ENCODE measurements at regions not wholly inside any gene's neighbourhood (a gene's known extent, or its start where the extent isn't known, plus 50 kb on each side); places are given as distances from the start of the nearest gene placed in this dataset.
"Not testable (repeated sequence)": the region's sequence is repeated elsewhere in the genome, so short reads cannot be mapped to it uniquely, and the experiment has no call there.

DNA sequence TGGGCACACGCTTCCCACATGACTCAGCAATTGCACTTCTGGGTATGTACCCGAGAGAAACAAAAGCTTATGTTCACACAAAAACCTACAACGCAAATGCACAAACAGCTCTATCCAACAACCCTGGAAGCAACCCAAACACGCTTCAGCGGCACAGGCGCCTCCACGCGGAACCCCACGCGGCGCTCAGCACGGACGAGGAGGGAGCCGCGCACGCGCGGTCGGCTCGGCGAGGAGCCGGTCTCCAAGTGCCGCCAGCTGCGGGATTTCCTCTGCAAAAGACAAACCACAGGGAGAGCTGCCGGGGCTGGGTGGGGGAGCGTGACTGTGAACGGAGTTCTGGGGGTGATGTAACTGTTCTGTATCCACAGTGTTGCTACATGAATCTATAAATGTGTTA is 81.2 kb downstream of the OR4F16 start:
- not testable (repeated sequence) for TF ChIP-seq POLR2A (IDR thresholded peaks at IDR 0.05)
- TF ChIP-seq, protein P1, sequence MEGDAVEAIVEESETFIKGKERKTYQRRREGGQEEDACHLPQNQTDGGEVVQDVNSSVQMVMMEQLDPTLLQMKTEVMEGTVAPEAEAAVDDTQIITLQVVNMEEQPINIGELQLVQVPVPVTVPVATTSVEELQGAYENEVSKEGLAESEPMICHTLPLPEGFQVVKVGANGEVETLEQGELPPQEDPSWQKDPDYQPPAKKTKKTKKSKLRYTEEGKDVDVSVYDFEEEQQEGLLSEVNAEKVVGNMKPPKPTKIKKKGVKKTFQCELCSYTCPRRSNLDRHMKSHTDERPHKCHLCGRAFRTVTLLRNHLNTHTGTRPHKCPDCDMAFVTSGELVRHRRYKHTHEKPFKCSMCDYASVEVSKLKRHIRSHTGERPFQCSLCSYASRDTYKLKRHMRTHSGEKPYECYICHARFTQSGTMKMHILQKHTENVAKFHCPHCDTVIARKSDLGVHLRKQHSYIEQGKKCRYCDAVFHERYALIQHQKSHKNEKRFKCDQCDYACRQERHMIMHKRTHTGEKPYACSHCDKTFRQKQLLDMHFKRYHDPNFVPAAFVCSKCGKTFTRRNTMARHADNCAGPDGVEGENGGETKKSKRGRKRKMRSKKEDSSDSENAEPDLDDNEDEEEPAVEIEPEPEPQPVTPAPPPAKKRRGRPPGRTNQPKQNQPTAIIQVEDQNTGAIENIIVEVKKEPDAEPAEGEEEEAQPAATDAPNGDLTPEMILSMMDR (IDR thresholded peaks at IDR 0.05), result not testable (repeated sequence)
